Dendritic cell treated with granulocyte-macrophage colony-stimulating factor and Interleukin-4, amounts not matched to agents 40 ng/mL and 50 ng/mL, for 4 days (primary cell): ENCODE measurements at regions not wholly inside any gene's neighbourhood (a gene's known extent, or its start where the extent isn't known, plus 50 kb on each side); places are given as distances from the start of the nearest gene placed in this dataset.

Experiments
- H3K27ac Mint-ChIP-seq: one replicate; pipeline ENCODE4 v1.8.0; 2022; ENCODE audit warnings: mild to moderate bottlenecking, mixed read lengths
- H3K27me3 Mint-ChIP-seq: one replicate; pipeline ENCODE4 v1.8.0; 2022; ENCODE audit warnings: mild to moderate bottlenecking, mixed read lengths
- H3K36me3 Mint-ChIP-seq: one replicate; pipeline ENCODE4 v1.8.0; 2022; ENCODE audit warnings: low read depth, mixed read lengths
- H3K4me1 Mint-ChIP-seq: one replicate; pipeline ENCODE4 v1.8.0; 2022; ENCODE audit warnings: low read depth, mixed read lengths
- H3K4me3 Mint-ChIP-seq: one replicate; pipeline ENCODE4 v1.8.0; 2022; ENCODE audit warnings: mild to moderate bottlenecking, moderate library complexity, mixed read lengths
- H3K9me3 Mint-ChIP-seq: one replicate; pipeline ENCODE4 v1.8.0; 2022; ENCODE audit warnings: mixed read lengths
- intact Hi-C: fragments of 100-400 bp; cut with micrococcal nuclease; formaldehyde crosslinking; loops from one replicate; pipeline ENCODE4 v1.15.0; 2022

GRCh38 chr9:14031810-14032209, 282.1 kb downstream of the NFIB start:
- Mint-ChIP-seq H3K9me3 (no peaks in the 10 kb centered on the region), H3K27me3 (no peaks in the 10 kb centered on the region), H3K36me3 (no peaks in the 10 kb centered on the region), H3K4me3 (no peak overlapping the region), H3K27ac (no peak overlapping the region), H3K4me1 (no peaks in the 10 kb centered on the region)
- intact Hi-C loops, result no loop called here

GRCh38 chr9:14031060-14031414, 282.9 kb downstream of the NFIB start:
- intact Hi-C loops, result no loop called here
- Mint-ChIP-seq H3K4me3 (no peak overlapping the region), H3K36me3 (no peaks in the 10 kb centered on the region), H3K27ac (no peak overlapping the region), H3K4me1 (no peaks in the 10 kb centered on the region), H3K27me3 (no peaks in the 10 kb centered on the region), H3K9me3 (peaks cover under 1% of the 10 kb centered on the region)

- Mint-ChIP-seq H3K27ac (no peak overlapping the region), H3K27me3 (no peaks in the 10 kb centered on the region), H3K9me3 (peaks cover 6% of the 10 kb centered on the region), H3K4me3 (no peak overlapping the region), H3K4me1 (no peaks in the 10 kb centered on the region), H3K36me3 (no peaks in the 10 kb centered on the region)
- intact Hi-C loops, result no loop called here
These were observed 283.4 kb downstream of the NFIB start for GRCh38 chr9:14030375-14031059.

- intact Hi-C loops, result no loop called here
- no peaks in the 10 kb centered on the region for H3K4me1 Mint-ChIP-seq
These were observed 284.1 kb downstream of the NFIB start for GRCh38 chr9:14029806-14030374.

GRCh38 chr9:14027116-14027800, 286.7 kb downstream of the NFIB start:
- Mint-ChIP-seq H3K27ac (no peak overlapping the region), H3K27me3 (no peaks in the 10 kb centered on the region), H3K4me1 (no peaks in the 10 kb centered on the region), H3K36me3 (no peaks in the 10 kb centered on the region), H3K4me3 (no peak overlapping the region), H3K9me3 (peaks cover 15% of the 10 kb centered on the region)
- intact Hi-C loops, result no loop called here

More at GRCh38 chr9:14029806-14030374, 284.1 kb downstream of the NFIB start:
- H3K27ac Mint-ChIP-seq, result no peak overlapping the region
- H3K9me3 Mint-ChIP-seq, result peaks cover 8% of the 10 kb centered on the region
- H3K27me3 Mint-ChIP-seq, result no peaks in the 10 kb centered on the region
- no peaks in the 10 kb centered on the region for H3K36me3 Mint-ChIP-seq
- no peak overlapping the region for H3K4me3 Mint-ChIP-seq

GRCh38 chr9:14025741-14026140, 288.2 kb downstream of the NFIB start:
- H3K36me3 Mint-ChIP-seq, result no peaks in the 10 kb centered on the region
- H3K4me3 Mint-ChIP-seq, result no peak overlapping the region
- no peak overlapping the region for H3K27ac Mint-ChIP-seq
- H3K4me1 Mint-ChIP-seq, result no peaks in the 10 kb centered on the region
- intact Hi-C loops, result no loop called here
- no peaks in the 10 kb centered on the region for H3K27me3 Mint-ChIP-seq
- peaks cover 15% of the 10 kb centered on the region for H3K9me3 Mint-ChIP-seq

- H3K9me3 Mint-ChIP-seq, result peaks cover 15% of the 10 kb centered on the region
- no peak overlapping the region for H3K4me3 Mint-ChIP-seq
- intact Hi-C loops, result no loop called here
- no peaks in the 10 kb centered on the region for H3K4me1 Mint-ChIP-seq
- no peak overlapping the region for H3K27ac Mint-ChIP-seq
- no peaks in the 10 kb centered on the region for H3K27me3 Mint-ChIP-seq
- H3K36me3 Mint-ChIP-seq, result no peaks in the 10 kb centered on the region
These were observed 290.7 kb downstream of the NFIB start for GRCh38 chr9:14023285-14023684.

GRCh38 chr9:14021871-14022525, 291.9 kb downstream of the NFIB start:
- H3K27me3 Mint-ChIP-seq, result no peaks in the 10 kb centered on the region
- H3K9me3 Mint-ChIP-seq, result peaks cover 15% of the 10 kb centered on the region
- no peak overlapping the region for H3K27ac Mint-ChIP-seq
- intact Hi-C loops, result no loop called here
- no peaks in the 10 kb centered on the region for H3K4me1 Mint-ChIP-seq
- H3K36me3 Mint-ChIP-seq, result no peaks in the 10 kb centered on the region
- no peak overlapping the region for H3K4me3 Mint-ChIP-seq

- peaks cover 18% of the 10 kb centered on the region for H3K9me3 Mint-ChIP-seq
- no peaks in the 10 kb centered on the region for H3K27me3 Mint-ChIP-seq
- intact Hi-C loops, result loop anchor here (10.0 kb wide), 1 partner anchor 83 kb away; no protein-coding TSS in a partner anchor
- no peak overlapping the region for H3K27ac Mint-ChIP-seq
- H3K4me1 Mint-ChIP-seq, result no peaks in the 10 kb centered on the region
- H3K4me3 Mint-ChIP-seq, result no peak overlapping the region
- no peaks in the 10 kb centered on the region for H3K36me3 Mint-ChIP-seq
These were observed 295.9 kb downstream of the NFIB start for GRCh38 chr9:14018081-14018480.

- Mint-ChIP-seq H3K36me3 (no peaks in the 10 kb centered on the region), H3K9me3 (peaks cover 32% of the 10 kb centered on the region), H3K27ac (no peak overlapping the region), H3K4me1 (no peaks in the 10 kb centered on the region), H3K4me3 (no peak overlapping the region), H3K27me3 (no peaks in the 10 kb centered on the region)
- intact Hi-C loops, result loop anchor here (10.0 kb wide), 1 partner anchor 80 kb away; no protein-coding TSS in a partner anchor
These were observed 299.2 kb downstream of the NFIB start for GRCh38 chr9:14014744-14015143.

GRCh38 chr9:14014218-14014617, 299.7 kb downstream of the NFIB start:
- intact Hi-C loops, result loop anchor here (10.0 kb wide), 1 partner anchor 79 kb away; no protein-coding TSS in a partner anchor
- Mint-ChIP-seq H3K27ac (no peak overlapping the region), H3K27me3 (no peaks in the 10 kb centered on the region), H3K36me3 (no peaks in the 10 kb centered on the region), H3K4me1 (no peaks in the 10 kb centered on the region), H3K9me3 (peaks cover 32% of the 10 kb centered on the region), H3K4me3 (no peak overlapping the region)

GRCh38 chr9:14011799-14012560, 302.0 kb downstream of the NFIB start:
- no peak overlapping the region for H3K27ac Mint-ChIP-seq
- peaks cover 42% of the 10 kb centered on the region for H3K9me3 Mint-ChIP-seq
- intact Hi-C loops, result loop anchor here (10.0 kb wide), 1 partner anchor 77 kb away; no protein-coding TSS in a partner anchor

GRCh38 chr9:14007190-14007769, 306.7 kb downstream of the NFIB start:
- Mint-ChIP-seq H3K4me3 (no peak overlapping the region), H3K27ac (no peak overlapping the region), H3K4me1 (no peaks in the 10 kb centered on the region), H3K36me3 (no peaks in the 10 kb centered on the region), H3K27me3 (no peaks in the 10 kb centered on the region), H3K9me3 (peaks cover 29% of the 10 kb centered on the region)
- intact Hi-C loops, result no loop called here

More at GRCh38 chr9:14011799-14012560, 302.0 kb downstream of the NFIB start:
- Mint-ChIP-seq H3K36me3 (no peaks in the 10 kb centered on the region), H3K4me3 (no peak overlapping the region), H3K27me3 (no peaks in the 10 kb centered on the region), H3K4me1 (no peaks in the 10 kb centered on the region)
